ENCODE measurements at regions not wholly inside any gene's neighbourhood (a gene's known extent, or its start where the extent isn't known, plus 50 kb on each side); places are given as distances from the start of the nearest gene placed in this dataset.
A peak's percentile ranks its signal among the peaks of the same experiment; 100 is the strongest.

- DNase-seq, result no peak
- Histone ChIP-seq H3K36me3 (ENCODE audit: low read depth, missing control alignments) (no peaks in the 10 kb centered on the region), H3K9me3 (no peaks in the 10 kb centered on the region), H3K27me3 (no peaks in the 10 kb centered on the region), H3K27ac (no peak overlapping the region), H3K4me3 (no peak overlapping the region), H3K4me1 (no peaks in the 10 kb centered on the region)
- WGBS, 2 donors, result 75 to 89% methylated on average over 2 of the region's 2 CpGs
- no peak for TF ChIP-seq CTCF (IDR thresholded peaks at IDR 0.05)
- TF ChIP-seq POLR2A (IDR thresholded peaks at IDR 0.05), result no peak
- intact Hi-C loops (cut with DNase I; ENCODE audit: low total_unique reads), result no loop called here
These were observed 183.5 kb upstream of the CAND1 start for GRCh38 chr12:67085699-67086098.

- Histone ChIP-seq H3K4me3 (no peak overlapping the region), H3K36me3 (ENCODE audit: low read depth, missing control alignments) (no peaks in the 10 kb centered on the region), H3K4me1 (no peaks in the 10 kb centered on the region), H3K9me3 (no peaks in the 10 kb centered on the region), H3K27ac (no peak overlapping the region), H3K27me3 (no peaks in the 10 kb centered on the region)
- no peak for DNase-seq
- TF ChIP-seq CTCF (IDR thresholded peaks at IDR 0.05), result no peak
- intact Hi-C loops (cut with DNase I; ENCODE audit: low total_unique reads), result no loop called here
- 70 to 86% methylated on average over 2 of the region's 2 CpGs for WGBS, 2 donors
These were observed 183.0 kb upstream of the CAND1 start for GRCh38 chr12:67086116-67086515.

- Histone ChIP-seq H3K27me3 (no peaks in the 10 kb centered on the region), H3K36me3 (ENCODE audit: low read depth, missing control alignments) (no peaks in the 10 kb centered on the region), H3K27ac (no peak overlapping the region), H3K9me3 (no peaks in the 10 kb centered on the region), H3K4me3 (no peak overlapping the region), H3K4me1 (no peaks in the 10 kb centered on the region)
- TF ChIP-seq POLR2A (IDR thresholded peaks at IDR 0.05), result no peak
- TF ChIP-seq CTCF (IDR thresholded peaks at IDR 0.05), result no peak
- DNase-seq, result no peak
- 84 to 87% methylated on average over 3 of the region's 3 CpGs for WGBS, 2 donors
- intact Hi-C loops (cut with DNase I; ENCODE audit: low total_unique reads), result no loop called here
These were observed 180.6 kb upstream of the CAND1 start for GRCh38 chr12:67088401-67089118.

- DNase-seq, result peak; percentile 17
- H3K9me3 ChIP-seq, result no peaks in the 10 kb centered on the region
- WGBS, 2 donors, result 80 to 83% methylated on average over 3 of the region's 3 CpGs
These were observed 178.0 kb upstream of the CAND1 start for GRCh38 chr12:67091204-67091603.

More at GRCh38 chr12:67091204-67091603, 178.0 kb upstream of the CAND1 start:
- no peaks in the 10 kb centered on the region for H3K36me3 ChIP-seq (ENCODE audit: low read depth, missing control alignments)
- no peak overlapping the region for H3K27ac ChIP-seq
- TF ChIP-seq POLR2A (IDR thresholded peaks at IDR 0.05) (no peak), CTCF (IDR thresholded peaks at IDR 0.05) (no peak)
- intact Hi-C loops (cut with DNase I; ENCODE audit: low total_unique reads), result no loop called here
- no peak overlapping the region for H3K4me3 ChIP-seq
- H3K27me3 ChIP-seq, result no peaks in the 10 kb centered on the region
- H3K4me1 ChIP-seq, result no peaks in the 10 kb centered on the region

Data from testis (tissue), 2 donors.